NT2/D1 (cell line): ENCODE measurements at regions not wholly inside any gene's neighbourhood (a gene's known extent, or its start where the extent isn't known, plus 50 kb on each side); places are given as distances from the start of the nearest gene placed in this dataset.

ENCODE experiments used
- DNase-seq: peaks from one replicate; pipeline ENCODE4 v3.0.0-alpha.2; 2011; ENCODE audit warnings: low read depth, low spot score
- H3K27me3 ChIP-seq: 2 replicates; pipeline ENCODE4 v1.6.0; 2011; ENCODE audit warnings: mild to moderate bottlenecking; ENCODE audit not compliant: insufficient read length, insufficient read depth
- H3K36me3 ChIP-seq: 2 replicates; pipeline ENCODE4 v1.6.1; 2011; ENCODE audit warnings: mild to moderate bottlenecking, low read length, mixed read lengths; ENCODE audit not compliant: insufficient read depth, insufficient read length
- H3K4me1 ChIP-seq: 2 replicates; pipeline ENCODE4 v1.5.1; 2011; ENCODE audit not compliant: insufficient read depth, insufficient read length
- H3K4me3 ChIP-seq: 2 replicates; pipeline ENCODE4 v1.5.1; 2011; ENCODE audit warnings: low read depth; ENCODE audit not compliant: insufficient read length
- H3K9ac ChIP-seq: 2 replicates; pipeline ENCODE4 v1.6.0; 2011; ENCODE audit warnings: low read depth; ENCODE audit not compliant: insufficient read length
- H3K9me3 ChIP-seq: 2 replicates; pipeline ENCODE4 v1.5.1; 2011; ENCODE audit warnings: mild to moderate bottlenecking, low read length; ENCODE audit not compliant: insufficient read depth
- SUZ12 ChIP-seq: IDR thresholded peaks from 2 replicates; pipeline ENCODE4 v1.6.1; 2011; ENCODE audit not compliant: insufficient read length, insufficient read depth; ENCODE audit errors: extremely low read depth
- YY1 ChIP-seq: IDR thresholded peaks from 2 replicates; pipeline ENCODE4 v1.6.1; 2011; ENCODE audit not compliant: insufficient read length, insufficient read depth
- ZNF274 ChIP-seq: IDR thresholded peaks from 2 replicates; pipeline ENCODE4 v1.6.1; 2011; ENCODE audit warnings: mild to moderate bottlenecking, low read depth, low read length

DNA sequence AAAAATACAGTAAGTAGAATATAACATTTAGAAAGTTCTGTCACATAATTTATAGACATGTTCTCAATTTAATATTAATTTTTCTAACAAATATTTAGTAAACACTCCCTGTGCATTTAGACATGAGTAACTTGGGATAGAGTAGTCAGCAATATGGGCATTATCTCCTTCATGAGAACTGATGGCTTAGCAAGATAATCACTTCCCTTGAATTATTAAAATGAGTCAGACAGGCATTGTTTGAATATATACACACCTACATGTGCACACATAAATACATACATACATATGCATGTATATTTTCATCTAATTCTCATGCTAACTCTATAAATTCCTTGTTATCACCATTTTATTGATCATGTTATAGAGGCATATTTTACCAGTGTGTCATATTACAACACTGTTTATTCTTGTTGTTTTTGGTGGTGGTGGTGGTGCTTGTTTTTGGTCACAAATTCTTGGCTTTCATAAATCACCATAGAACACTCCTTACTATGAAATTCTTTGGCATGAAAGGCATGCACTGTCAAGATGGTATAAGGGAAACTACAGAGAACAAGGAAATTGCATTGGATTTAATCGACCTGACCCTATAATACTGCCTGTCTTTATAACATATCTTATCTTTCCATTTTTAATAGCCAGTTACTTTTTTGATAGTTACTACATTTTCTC, 434.5 kb upstream of the MANEA start:
- Histone ChIP-seq H3K27me3 (no peaks in the 10 kb centered on the region), H3K9me3 (no peaks in the 10 kb centered on the region), H3K4me1 (no peaks in the 10 kb centered on the region), H3K4me3 (no peak overlapping the region), H3K36me3 (no peaks in the 10 kb centered on the region), H3K9ac (no peak overlapping the region)
- DNase-seq = no peak
- no peak for TF ChIP-seq YY1
- no peak for TF ChIP-seq SUZ12
- no peak for TF ChIP-seq ZNF274

DNA sequence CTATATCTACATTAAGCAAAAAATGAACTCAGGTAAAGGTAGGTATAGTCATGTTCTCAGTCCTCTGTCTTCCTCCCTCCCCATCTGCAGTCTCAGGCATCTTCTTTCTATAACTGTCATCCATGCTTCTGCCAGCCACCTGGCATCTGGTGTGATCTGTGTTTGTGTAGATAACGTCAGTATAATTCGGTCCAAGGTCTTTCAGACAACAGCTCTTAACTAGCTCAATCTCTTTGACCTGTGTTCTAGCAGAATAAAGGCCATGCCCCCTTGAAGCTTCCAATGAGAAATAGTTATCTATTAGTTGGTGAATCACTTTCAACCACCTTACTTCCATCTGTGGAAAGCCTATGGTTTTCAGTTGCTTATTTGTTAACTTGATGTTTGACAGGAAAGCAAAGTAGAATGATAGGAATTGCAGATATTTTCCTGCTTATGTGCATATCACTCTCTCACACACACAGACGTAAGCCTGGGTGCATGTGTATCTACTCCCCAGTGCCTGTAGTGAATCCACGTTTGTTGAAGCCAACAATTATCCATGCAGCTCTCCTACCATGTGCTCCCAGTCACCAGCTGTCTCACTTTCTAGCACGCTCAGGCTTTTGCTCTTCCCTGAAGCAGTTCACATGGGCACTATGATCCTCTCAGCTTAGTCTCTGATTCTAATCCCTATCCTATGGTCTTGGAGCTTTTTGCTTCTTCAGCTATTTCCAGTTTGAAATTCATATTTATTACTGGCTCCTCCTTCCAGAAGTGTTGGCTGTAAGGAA, 433.7 kb upstream of the MANEA start:
- H3K4me1 ChIP-seq = no peaks in the 10 kb centered on the region
- DNase-seq = no peak
- no peaks in the 10 kb centered on the region for H3K9me3 ChIP-seq
- no peaks in the 10 kb centered on the region for H3K36me3 ChIP-seq
- H3K4me3 ChIP-seq = no peak overlapping the region
- H3K27me3 ChIP-seq = no peaks in the 10 kb centered on the region
- TF ChIP-seq SUZ12 (no peak), ZNF274 (no peak), YY1 (no peak)
- H3K9ac ChIP-seq = no peak overlapping the region

DNA sequence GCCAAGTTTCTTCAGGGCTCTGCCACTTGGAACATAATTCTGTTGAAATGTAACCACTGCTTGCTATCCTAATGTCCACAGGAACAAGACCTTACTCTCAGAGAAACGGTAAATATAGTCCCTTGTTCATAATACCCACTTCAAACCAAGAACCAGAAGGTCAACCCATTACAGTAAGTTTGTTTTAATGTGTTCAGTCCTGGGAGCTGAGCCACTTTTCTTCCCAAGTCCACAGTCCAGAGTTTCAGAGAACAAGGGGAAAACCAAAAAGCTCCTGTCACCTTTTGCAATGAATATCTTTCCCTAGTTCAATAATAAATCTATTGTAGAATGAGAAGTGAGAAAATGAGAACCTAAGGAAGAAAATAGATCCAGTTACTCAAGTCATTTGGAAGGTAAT, 431.9 kb upstream of the MANEA start:
- no peak for DNase-seq
- Histone ChIP-seq H3K27me3 (no peaks in the 10 kb centered on the region), H3K4me3 (no peak overlapping the region), H3K9ac (no peak overlapping the region), H3K9me3 (no peaks in the 10 kb centered on the region), H3K36me3 (no peaks in the 10 kb centered on the region), H3K4me1 (no peaks in the 10 kb centered on the region)
- TF ChIP-seq YY1 (no peak), ZNF274 (no peak)

DNA sequence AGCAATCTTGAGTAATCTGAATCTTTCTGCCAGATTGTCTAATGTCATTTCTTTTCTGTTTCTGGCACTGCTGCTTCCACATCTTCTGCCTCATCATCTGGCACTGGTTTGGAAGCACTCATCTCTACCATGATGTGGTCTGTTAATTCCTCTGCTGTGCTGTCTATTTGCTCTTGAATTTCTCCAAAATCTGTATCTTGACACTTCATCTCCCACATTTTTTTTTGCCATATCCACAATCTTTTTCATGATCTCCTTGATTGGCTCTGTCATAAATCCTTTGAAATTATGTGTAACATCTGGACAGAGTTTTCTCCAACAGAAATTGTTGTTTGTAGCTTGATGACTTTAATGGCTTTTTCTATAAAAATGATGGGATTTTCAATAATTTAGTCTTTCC, 417.8 kb upstream of the MANEA start:
- no peak overlapping the region for H3K9ac ChIP-seq
- TF ChIP-seq YY1 (no peak), SUZ12 (no peak), ZNF274 (no peak)
- no peaks in the 10 kb centered on the region for H3K27me3 ChIP-seq
- no peaks in the 10 kb centered on the region for H3K9me3 ChIP-seq
- H3K4me1 ChIP-seq = no peaks in the 10 kb centered on the region
- DNase-seq = no peak
- H3K36me3 ChIP-seq = no peaks in the 10 kb centered on the region
- no peak overlapping the region for H3K4me3 ChIP-seq

DNA sequence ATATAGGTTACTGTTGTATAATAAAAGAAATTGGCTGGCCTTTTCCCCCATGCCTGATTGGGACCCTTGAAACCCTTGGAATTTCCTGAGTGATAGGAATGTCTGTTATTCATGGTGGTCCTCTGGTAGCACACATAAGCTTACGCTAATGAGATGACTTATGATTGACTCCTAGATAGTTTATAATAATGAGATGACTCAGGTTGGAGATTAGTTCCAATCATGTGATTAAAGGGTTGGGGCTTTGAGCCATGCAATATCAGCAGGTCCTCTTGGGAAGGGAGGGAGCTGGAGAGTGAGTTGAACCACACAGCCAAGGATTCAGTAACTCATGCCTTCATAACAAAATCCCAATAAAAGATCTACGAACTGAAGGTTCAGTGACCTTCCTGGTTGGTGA, 407.6 kb upstream of the MANEA start:
- H3K27me3 ChIP-seq = no peaks in the 10 kb centered on the region
- DNase-seq = no peak
- H3K9ac ChIP-seq = no peak overlapping the region
- no peak overlapping the region for H3K4me3 ChIP-seq
- no peaks in the 10 kb centered on the region for H3K9me3 ChIP-seq
- H3K4me1 ChIP-seq = no peaks in the 10 kb centered on the region
- no peaks in the 10 kb centered on the region for H3K36me3 ChIP-seq
- TF ChIP-seq ZNF274 = no peak
- no peak for TF ChIP-seq SUZ12
- no peak for TF ChIP-seq YY1

DNA sequence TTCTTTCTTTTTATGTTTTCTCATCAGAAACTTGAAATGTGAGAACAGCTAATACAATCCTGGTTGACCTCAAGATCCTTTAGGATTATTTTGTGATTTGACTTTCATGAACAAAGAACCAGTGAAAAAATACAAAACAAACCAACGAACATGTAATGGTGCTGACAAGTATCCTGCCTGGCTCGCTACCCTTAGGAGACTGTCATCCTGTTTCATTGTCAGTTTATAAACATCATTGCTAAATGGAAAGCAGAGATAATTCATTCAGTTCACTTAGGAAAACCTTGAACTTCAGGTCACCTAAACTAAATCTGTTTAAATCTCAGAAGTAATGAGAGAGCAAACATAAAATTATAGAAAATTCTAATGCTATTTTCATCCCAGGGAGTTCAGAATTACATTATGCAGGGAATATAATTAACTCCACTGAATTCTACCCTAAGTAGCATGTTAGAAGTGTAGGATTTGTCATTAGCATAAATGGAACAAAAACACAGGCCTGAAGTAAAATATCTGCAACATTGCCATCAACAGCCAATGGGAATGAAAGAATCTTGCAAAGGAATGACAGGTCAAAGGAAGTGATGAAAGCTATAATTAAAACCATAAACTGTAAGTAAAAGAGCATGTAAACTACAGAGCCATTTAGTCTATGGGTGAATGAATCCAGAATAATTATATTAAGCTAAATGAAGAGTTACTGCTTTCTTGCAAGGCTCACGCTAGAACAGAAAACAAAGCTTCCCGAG, 401.2 kb upstream of the MANEA start:
- Histone ChIP-seq H3K9me3 (no peaks in the 10 kb centered on the region), H3K4me1 (no peaks in the 10 kb centered on the region), H3K27me3 (no peaks in the 10 kb centered on the region), H3K4me3 (no peak overlapping the region), H3K9ac (no peak overlapping the region), H3K36me3 (no peaks in the 10 kb centered on the region)
- no peak for DNase-seq
- no peak for TF ChIP-seq ZNF274

DNA sequence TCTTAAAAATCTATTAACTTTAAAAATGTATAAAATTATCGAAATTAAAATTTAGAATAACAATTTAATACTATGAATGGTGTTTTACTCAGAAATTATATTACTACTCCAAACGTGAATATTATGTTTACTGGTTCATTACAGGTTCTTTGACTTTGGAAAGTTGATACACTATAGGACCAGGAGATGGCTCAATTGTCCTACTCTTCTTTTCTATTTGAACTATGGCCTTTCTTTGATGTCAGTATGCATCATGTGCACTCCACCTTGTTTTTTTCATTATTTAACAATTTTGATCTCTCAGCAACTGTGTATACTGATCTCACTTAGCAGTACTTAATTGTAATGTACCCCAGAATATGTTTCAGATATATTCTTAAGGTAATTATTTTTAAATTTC, 391.5 kb upstream of the MANEA start:
- TF ChIP-seq YY1 (no peak), ZNF274 (no peak), SUZ12 (no peak)
- Histone ChIP-seq H3K9me3 (no peaks in the 10 kb centered on the region), H3K36me3 (no peaks in the 10 kb centered on the region), H3K4me3 (no peak overlapping the region), H3K4me1 (no peaks in the 10 kb centered on the region), H3K9ac (no peak overlapping the region), H3K27me3 (no peaks in the 10 kb centered on the region)
- no peak for DNase-seq
